Astrocyte of the spinal cord (primary cell): ENCODE measurements at regions not wholly inside any gene's neighbourhood (a gene's known extent, or its start where the extent isn't known, plus 50 kb on each side); places are given as distances from the start of the nearest gene placed in this dataset.

Source experiments
- DNase-seq: peaks from one replicate; pipeline ENCODE4 v3.0.0; 2011; ENCODE audit warnings: low read depth, low spot score
- H3K4me3 ChIP-seq: 2 replicates; pipeline ENCODE4 v1.5.1; 2011; ENCODE audit warnings: low read depth, mild to moderate bottlenecking, low read length, moderate library complexity
- CTCF ChIP-seq: IDR thresholded peaks from 2 replicates; pipeline ENCODE4 v1.5.1; 2012; ENCODE audit warnings: low read depth, mild to moderate bottlenecking, low read length, inconsistent platforms
- in situ Hi-C: cut with HindIII; loops from 2 replicates; pipeline ENCODE4 v1.10.0; 2017; ENCODE audit warnings: low sequenced_read_pairs

- no peak for TF ChIP-seq CTCF
- DNase-seq: no peak
- no peak overlapping the region for H3K4me3 ChIP-seq
- in situ Hi-C loops: no loop called here
Measured at GRCh38 chr6:111971181-111971841, 82.6 kb upstream of the CCN6 start.

- in situ Hi-C loops: no loop called here
- DNase-seq: peak; percentile 41
- TF ChIP-seq CTCF: no peak
- H3K4me3 ChIP-seq: no peak overlapping the region
Measured at GRCh38 chr6:111971866-111972532, 81.9 kb upstream of the CCN6 start.

GRCh38 chr6:111972745-111973117 is 81.2 kb upstream of the CCN6 start:
- H3K4me3 ChIP-seq: no peak overlapping the region
- no peak for DNase-seq

GRCh38 chr6:111973118-111973761 is 80.7 kb upstream of the CCN6 start:
- H3K4me3 ChIP-seq: peak overlapping the region; percentile 19
- DNase-seq: peak; percentile 97
- TF ChIP-seq CTCF: no peak
- in situ Hi-C loops: no loop called here

More at GRCh38 chr6:111972745-111973117, 81.2 kb upstream of the CCN6 start:
- TF ChIP-seq CTCF: no peak
- in situ Hi-C loops: no loop called here

- no peak for TF ChIP-seq CTCF
- peak; percentile 82 for DNase-seq
- no peak overlapping the region for H3K4me3 ChIP-seq
- in situ Hi-C loops: no loop called here
Measured at GRCh38 chr6:111973927-111974639, 79.8 kb upstream of the CCN6 start.

GRCh38 chr6:111975466-111975865 is 78.4 kb upstream of the CCN6 start:
- TF ChIP-seq CTCF: no peak
- in situ Hi-C loops: no loop called here
- no peak overlapping the region for H3K4me3 ChIP-seq
- no peak for DNase-seq
